Loucy (cell line): ENCODE measurements at regions not wholly inside any gene's neighbourhood (a gene's known extent, or its start where the extent isn't known, plus 50 kb on each side); places are given as distances from the start of the nearest gene placed in this dataset.

Experiments
- H2AFZ ChIP-seq: fragments of 200-600 bp; sonication (generic); 2 replicates; pipeline ENCODE4 v1.6.0; 2016; ENCODE audit warnings: antibody characterized with exemption, mild to moderate bottlenecking, low read length, moderate library complexity
- H3F3A ChIP-seq: fragments of 200-600 bp; 2 replicates; pipeline ENCODE4 v1.6.0; 2016; ENCODE audit warnings: antibody characterized with exemption, low read depth, mild to moderate bottlenecking
- H3K27me3 ChIP-seq: fragments of 200-600 bp; sonication (generic); 2 replicates; pipeline ENCODE4 v1.6.1; 2014; ENCODE audit warnings: low read length, mild to moderate bottlenecking; ENCODE audit not compliant: insufficient read depth, poor library complexity, severe bottlenecking
- H3K36me3 ChIP-seq: fragments of 200-600 bp; sonication (generic); 2 replicates; pipeline ENCODE4 v1.6.1; 2016; ENCODE audit warnings: low read length; ENCODE audit not compliant: insufficient read depth
- H3K4me1 ChIP-seq: fragments of 200-600 bp; sonication (generic); 2 replicates; pipeline ENCODE4 v1.5.1; 2014; ENCODE audit warnings: low read length, mild to moderate bottlenecking; ENCODE audit not compliant: insufficient read depth, poor library complexity, severe bottlenecking
- H3K4me2 ChIP-seq: fragments of 200-600 bp; sonication (generic); 2 replicates; pipeline ENCODE4 v1.6.0; 2014; ENCODE audit warnings: antibody characterized with exemption, low read length, low read depth, mild to moderate bottlenecking; ENCODE audit not compliant: poor library complexity, severe bottlenecking
- H3K4me3 ChIP-seq: fragments of 200-600 bp; sonication (generic); 2 replicates; pipeline ENCODE4 v1.5.1; 2014; ENCODE audit warnings: low read length, mild to moderate bottlenecking, mixed read lengths; ENCODE audit not compliant: poor library complexity, severe bottlenecking
- H3K79me2 ChIP-seq: fragments of 200-600 bp; sonication (generic); 2 replicates; pipeline ENCODE4 v1.6.1; 2014; ENCODE audit warnings: low read length; ENCODE audit not compliant: insufficient read depth
- H3K9ac ChIP-seq: fragments of 200-600 bp; sonication (generic); 2 replicates; pipeline ENCODE4 v1.6.0; 2014; ENCODE audit warnings: mild to moderate bottlenecking, low read depth, low read length, moderate library complexity; ENCODE audit not compliant: poor library complexity, severe bottlenecking
- H3K9me2 ChIP-seq: fragments of 200-600 bp; sonication (generic); replicated peaks from 2 replicates; pipeline ENCODE4 v1.6.1; 2016; ENCODE audit warnings: low read depth, low read length, mixed read lengths
- H3K9me3 ChIP-seq: fragments of 200-600 bp; sonication (generic); 2 replicates; pipeline ENCODE4 v1.6.1; 2014; ENCODE audit warnings: mild to moderate bottlenecking, antibody characterized with exemption, low read length, low read depth; ENCODE audit not compliant: insufficient read depth
- H4K20me1 ChIP-seq: fragments of 200-600 bp; sonication (generic); 2 replicates; pipeline ENCODE4 v1.6.0; 2014; ENCODE audit warnings: antibody characterized with exemption, low read length, mild to moderate bottlenecking; ENCODE audit not compliant: insufficient read depth, poor library complexity, severe bottlenecking
- CTCF ChIP-seq: fragments of 200-600 bp; sonication (generic); conservative IDR thresholded peaks from 2 replicates; pipeline ENCODE4 v1.5.1; 2014; ENCODE audit warnings: mild to moderate bottlenecking, antibody characterized with exemption, low read length
- EZH2phosphoT487 ChIP-seq: fragments of 200-600 bp; IDR thresholded peaks from 2 replicates; pipeline ENCODE4 v1.6.1; 2018; ENCODE audit warnings: antibody characterized with exemption, mild to moderate bottlenecking, moderate library complexity, borderline replicate concordance

GRCh38 chr18:77422974-77423867 lies 173.6 kb downstream of the GALR1 start:
- Histone ChIP-seq H2AFZ (no peak overlapping the region), H3K9me2 (no peaks in the 10 kb centered on the region), H3K4me2 (no peak overlapping the region), H3K4me1 (no peaks in the 10 kb centered on the region), H3K9ac (no peak overlapping the region), H3K79me2 (no peaks in the 10 kb centered on the region), H3K36me3 (no peaks in the 10 kb centered on the region), H3K27me3 (no peaks in the 10 kb centered on the region), H3F3A (no peaks in the 10 kb centered on the region), H4K20me1 (no peaks in the 10 kb centered on the region), H3K9me3 (no peaks in the 10 kb centered on the region), H3K4me3 (no peak overlapping the region)
- peak; percentile 50 for TF ChIP-seq CTCF
- no peak for TF ChIP-seq EZH2phosphoT487

GRCh38 chr18:77433076-77433475 lies 183.4 kb downstream of the GALR1 start:
- Histone ChIP-seq H2AFZ (no peak overlapping the region), H3K79me2 (no peaks in the 10 kb centered on the region), H3K36me3 (no peaks in the 10 kb centered on the region), H3K27me3 (no peaks in the 10 kb centered on the region), H3K9ac (no peak overlapping the region), H3K4me2 (no peak overlapping the region), H3K9me2 (no peaks in the 10 kb centered on the region), H3F3A (no peaks in the 10 kb centered on the region), H3K4me3 (no peak overlapping the region), H3K9me3 (no peaks in the 10 kb centered on the region), H3K4me1 (peaks cover 8% of the 10 kb centered on the region), H4K20me1 (no peaks in the 10 kb centered on the region)
- TF ChIP-seq CTCF, result no peak
- TF ChIP-seq EZH2phosphoT487, result no peak

DNA sequence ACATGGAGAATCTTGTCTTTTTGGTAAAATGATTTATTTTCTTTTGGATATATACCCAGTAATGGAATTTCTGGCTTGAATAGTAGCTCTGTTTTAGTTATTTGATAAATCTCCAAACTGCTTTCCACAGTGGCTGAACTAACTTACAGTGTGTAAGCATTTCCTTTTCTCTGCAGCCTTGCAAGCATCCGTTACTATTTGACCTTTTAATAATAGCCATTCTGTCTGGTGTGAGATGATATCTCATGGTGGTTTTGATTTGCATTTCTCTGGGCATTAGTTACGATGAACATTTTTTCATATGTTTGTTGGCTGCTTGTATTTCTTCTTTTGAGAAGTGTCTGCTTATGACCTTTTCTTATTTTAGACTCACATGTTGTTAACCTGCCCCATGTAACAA lies 190.2 kb downstream of the GALR1 start:
- TF ChIP-seq EZH2phosphoT487 (no peak), CTCF (no peak)
- no peaks in the 10 kb centered on the region for H3K9me2 ChIP-seq
- H2AFZ ChIP-seq, result no peak overlapping the region

More for the DNA sequence above, 190.2 kb downstream of the GALR1 start:
- no peak overlapping the region for H3K4me2 ChIP-seq
- no peaks in the 10 kb centered on the region for H3K4me1 ChIP-seq
- H3K9ac ChIP-seq, result no peak overlapping the region
- no peaks in the 10 kb centered on the region for H4K20me1 ChIP-seq
- H3K27me3 ChIP-seq, result no peaks in the 10 kb centered on the region
- no peaks in the 10 kb centered on the region for H3K79me2 ChIP-seq
- no peaks in the 10 kb centered on the region for H3K9me3 ChIP-seq
- H3K36me3 ChIP-seq, result no peaks in the 10 kb centered on the region
- H3K4me3 ChIP-seq, result no peak overlapping the region
- no peaks in the 10 kb centered on the region for H3F3A ChIP-seq
